Activated CD4-positive, alpha-beta memory T cell treated with anti-CD3 and anti-CD28 coated beads for 36 hours (primary cell): ENCODE measurements at regions not wholly inside any gene's neighbourhood (a gene's known extent, or its start where the extent isn't known, plus 50 kb on each side); places are given as distances from the start of the nearest gene placed in this dataset.
A peak's percentile ranks its signal among the peaks of the same experiment; 100 is the strongest.

ENCODE experiments used
- CTCF ChIA-PET: fragments of 350-600 bp; sonication (Branson Sonifier 250); formaldehyde crosslinking; loops from one replicate; lab custom pipeline; 2021; ENCODE audit warnings: antibody characterized with exemption, inconsistent platforms; lab: Charles Lee
- POLR2A ChIA-PET: fragments of 350-600 bp; sonication (Branson Sonifier 250); formaldehyde crosslinking; loops from one replicate; lab custom pipeline; 2021; ENCODE audit warnings: antibody characterized with exemption; lab: Charles Lee
- DNase-seq: peaks from one replicate; pipeline ENCODE4 v3.0.0-alpha.2; 2020
- H3K27ac Mint-ChIP-seq: one replicate; pipeline ENCODE4 v1.8.0; 2021; ENCODE audit warnings: mixed read lengths
- H3K27me3 Mint-ChIP-seq: one replicate; pipeline ENCODE4 v1.8.0; 2021; ENCODE audit warnings: mixed read lengths
- H3K36me3 Mint-ChIP-seq: one replicate; pipeline ENCODE4 v1.8.0; 2021; ENCODE audit warnings: mixed read lengths
- H3K4me1 Mint-ChIP-seq: one replicate; pipeline ENCODE4 v1.8.0; 2021; ENCODE audit warnings: low read depth, mixed read lengths
- H3K4me3 Mint-ChIP-seq: one replicate; pipeline ENCODE4 v1.8.0; 2021; ENCODE audit warnings: mild to moderate bottlenecking, mixed read lengths
- H3K9me3 Mint-ChIP-seq: one replicate; pipeline ENCODE4 v1.8.0; 2021; ENCODE audit warnings: mixed read lengths
- intact Hi-C: fragments of 100-400 bp; cut with micrococcal nuclease; formaldehyde crosslinking; loops from one replicate; pipeline ENCODE4 v1.15.1; 2023

DNA sequence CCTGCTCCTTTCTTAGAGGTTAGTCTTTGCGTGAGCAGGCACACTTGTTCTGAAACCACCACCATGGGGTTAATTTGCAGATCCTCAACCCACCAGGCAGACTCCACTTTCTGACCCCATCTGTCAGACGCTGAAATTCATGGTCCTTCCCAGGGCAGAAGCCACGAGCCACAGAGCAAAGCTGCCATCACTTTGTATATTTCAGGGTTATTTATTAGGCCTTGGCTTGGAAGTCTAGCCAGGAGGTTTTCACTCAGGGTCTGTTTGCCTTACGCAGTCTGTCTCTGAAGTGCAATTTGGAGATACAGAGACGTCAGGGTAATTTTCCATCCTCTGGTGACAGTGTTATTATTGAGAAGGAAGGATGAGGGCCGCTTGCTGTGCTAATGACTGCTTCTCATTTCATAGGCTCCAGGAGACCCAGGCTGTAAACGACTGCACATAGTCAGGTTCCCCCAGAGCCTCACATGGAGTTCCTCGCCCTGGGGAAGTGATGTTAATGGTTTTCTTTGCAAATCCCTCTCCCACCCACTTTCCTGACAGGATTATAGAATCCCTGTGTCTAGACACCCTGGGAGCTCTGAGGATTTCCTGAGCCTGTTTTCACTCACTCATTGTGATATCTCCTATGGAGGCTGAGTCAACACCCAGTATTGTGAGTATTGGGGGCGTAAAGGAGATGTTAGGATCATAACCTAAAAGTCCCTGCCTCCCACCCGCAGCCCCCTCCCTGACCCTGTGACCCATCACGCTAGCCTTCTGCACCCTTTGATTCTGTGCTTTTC lies 269.0 kb downstream of the ABCC12 start:
- CTCF ChIA-PET, result no interaction called here
- no peaks in the 10 kb centered on the region for H3K4me1 Mint-ChIP-seq
- no peaks in the 10 kb centered on the region for H3K9me3 Mint-ChIP-seq
- no peak for DNase-seq
- H3K36me3 Mint-ChIP-seq, result no peaks in the 10 kb centered on the region
- POLR2A ChIA-PET, result no interaction called here
- no peak overlapping the region for H3K27ac Mint-ChIP-seq
- H3K27me3 Mint-ChIP-seq, result peaks cover 11% of the 10 kb centered on the region
- intact Hi-C loops, result loop anchor here (10.0 kb wide), 1 partner anchor 268 kb away; the partner anchor contains the start of gene ABCC12
- H3K4me3 Mint-ChIP-seq, result no peak overlapping the region

DNA sequence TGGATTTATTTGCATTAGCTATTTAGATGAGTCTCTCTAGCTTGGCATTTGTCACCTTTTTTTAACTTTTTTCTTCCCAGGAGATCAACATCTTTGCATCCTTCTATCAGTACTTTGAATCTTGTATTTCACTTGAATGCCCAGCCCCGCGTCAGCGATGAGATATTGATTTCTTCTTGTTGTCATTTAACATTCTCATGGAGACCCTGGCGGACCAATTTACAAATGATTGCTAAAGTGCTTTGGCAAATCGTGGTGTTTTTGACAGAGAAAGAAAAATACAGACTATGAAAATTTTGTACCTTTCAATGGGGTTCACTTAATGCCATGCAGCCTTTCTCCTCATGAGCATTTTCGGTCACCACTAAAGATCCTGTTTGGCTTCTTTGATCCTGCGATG lies 269.7 kb downstream of the ABCC12 start:
- Mint-ChIP-seq H3K36me3 (no peaks in the 10 kb centered on the region), H3K4me1 (no peaks in the 10 kb centered on the region), H3K27me3 (peaks cover 11% of the 10 kb centered on the region), H3K27ac (no peak overlapping the region), H3K9me3 (no peaks in the 10 kb centered on the region), H3K4me3 (no peak overlapping the region)
- CTCF ChIA-PET, result no interaction called here
- intact Hi-C loops, result loop anchor here (10.0 kb wide), 1 partner anchor 269 kb away; the partner anchor contains the start of gene ABCC12
- POLR2A ChIA-PET, result no interaction called here
- DNase-seq, result no peak

DNA sequence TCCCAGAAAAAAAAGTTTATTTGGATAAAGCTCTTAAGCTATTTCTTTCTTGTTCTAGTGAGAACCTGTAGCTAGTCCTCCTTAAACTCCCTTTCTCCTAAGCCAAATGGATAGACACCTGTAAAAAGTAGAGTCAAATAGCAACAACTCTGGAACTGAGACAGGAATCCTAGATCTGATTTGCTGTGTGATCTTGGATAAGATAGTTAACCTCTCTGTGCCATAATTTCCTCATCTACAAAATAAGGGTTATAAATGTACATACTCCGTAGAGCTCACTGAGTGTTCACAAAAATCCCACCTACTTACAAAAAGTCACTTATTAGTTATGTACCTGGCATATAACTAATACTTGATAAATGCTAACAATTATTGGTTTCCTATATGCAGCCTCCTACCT lies 270.3 kb downstream of the ABCC12 start:
- no peaks in the 10 kb centered on the region for H3K36me3 Mint-ChIP-seq
- no peak overlapping the region for H3K27ac Mint-ChIP-seq
- CTCF ChIA-PET, result no interaction called here
- DNase-seq, result no peak
- POLR2A ChIA-PET, result no interaction called here
- intact Hi-C loops, result loop anchor here (10.0 kb wide), 1 partner anchor 269 kb away; the partner anchor contains the start of gene ABCC12
- H3K4me3 Mint-ChIP-seq, result no peak overlapping the region
- no peaks in the 10 kb centered on the region for H3K9me3 Mint-ChIP-seq
- no peaks in the 10 kb centered on the region for H3K4me1 Mint-ChIP-seq
- H3K27me3 Mint-ChIP-seq, result peaks cover 11% of the 10 kb centered on the region

DNA sequence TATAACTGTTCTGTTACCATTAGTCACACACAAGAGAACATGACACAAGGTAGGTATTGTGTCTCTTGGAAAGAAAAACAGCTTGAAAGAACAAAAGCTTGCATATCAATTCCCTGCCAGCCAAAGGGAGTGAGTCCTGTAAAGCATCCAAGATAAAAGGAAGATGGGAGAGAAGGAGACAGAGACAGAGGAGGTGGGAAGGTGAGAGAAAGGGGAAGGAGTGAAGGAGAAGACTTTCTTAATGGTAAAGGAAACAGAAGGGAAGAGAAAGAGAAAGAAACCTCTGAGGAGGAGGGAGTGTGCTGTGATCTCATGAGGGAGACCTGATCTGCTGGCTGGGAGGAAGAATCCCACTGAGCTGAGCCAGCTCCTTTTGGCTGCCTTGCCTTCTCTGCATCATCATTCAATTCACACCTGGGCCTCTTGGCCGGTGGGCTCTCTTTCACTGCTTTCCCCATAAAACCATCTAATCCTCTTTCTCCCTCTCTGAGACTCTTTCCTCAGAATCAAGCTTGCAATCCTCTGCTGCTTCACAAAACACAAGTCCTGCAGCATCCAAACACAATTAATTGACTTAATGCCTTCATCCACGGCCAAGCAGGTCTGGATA lies 271.6 kb downstream of the ABCC12 start:
- Mint-ChIP-seq H3K4me3 (no peak overlapping the region), H3K27ac (no peak overlapping the region), H3K36me3 (no peaks in the 10 kb centered on the region), H3K27me3 (peaks cover 8% of the 10 kb centered on the region), H3K9me3 (no peaks in the 10 kb centered on the region), H3K4me1 (no peaks in the 10 kb centered on the region)
- ChIA-PET CTCF (no interaction called here), POLR2A (no interaction called here)
- intact Hi-C loops, result loop anchor here (10.0 kb wide), 1 partner anchor 271 kb away; the partner anchor contains the start of gene ABCC12
- DNase-seq, result no peak

DNA sequence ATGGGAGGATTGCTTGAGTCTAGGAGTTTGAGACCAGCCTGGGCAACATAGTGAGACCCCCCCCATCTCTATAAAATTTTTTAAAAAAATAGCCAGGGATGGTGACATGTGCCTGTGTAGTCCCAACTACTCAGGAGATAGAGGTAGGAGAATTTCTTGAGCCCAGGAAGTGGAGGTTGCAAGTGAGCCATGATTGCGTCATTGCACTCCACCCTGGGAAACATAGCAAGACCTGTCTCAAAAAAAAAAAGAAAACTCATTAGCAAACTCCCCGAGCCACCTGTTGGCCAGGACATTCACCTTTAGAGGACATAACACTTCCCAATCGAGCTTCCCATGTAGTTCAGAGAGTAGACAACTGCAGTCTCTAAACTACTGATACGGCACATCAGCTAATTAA lies 274.2 kb downstream of the ABCC12 start:
- H3K27ac Mint-ChIP-seq, result no peak overlapping the region
- ChIA-PET POLR2A (no interaction called here), CTCF (no interaction called here)
- intact Hi-C loops, result loop anchor here (10.0 kb wide), 1 partner anchor 273 kb away; the partner anchor contains the start of gene ABCC12
- H3K27me3 Mint-ChIP-seq, result peaks cover 3% of the 10 kb centered on the region
- no peak overlapping the region for H3K4me3 Mint-ChIP-seq
- H3K9me3 Mint-ChIP-seq, result no peaks in the 10 kb centered on the region
- H3K4me1 Mint-ChIP-seq, result no peaks in the 10 kb centered on the region
- DNase-seq, result no peak
- H3K36me3 Mint-ChIP-seq, result no peaks in the 10 kb centered on the region

DNA sequence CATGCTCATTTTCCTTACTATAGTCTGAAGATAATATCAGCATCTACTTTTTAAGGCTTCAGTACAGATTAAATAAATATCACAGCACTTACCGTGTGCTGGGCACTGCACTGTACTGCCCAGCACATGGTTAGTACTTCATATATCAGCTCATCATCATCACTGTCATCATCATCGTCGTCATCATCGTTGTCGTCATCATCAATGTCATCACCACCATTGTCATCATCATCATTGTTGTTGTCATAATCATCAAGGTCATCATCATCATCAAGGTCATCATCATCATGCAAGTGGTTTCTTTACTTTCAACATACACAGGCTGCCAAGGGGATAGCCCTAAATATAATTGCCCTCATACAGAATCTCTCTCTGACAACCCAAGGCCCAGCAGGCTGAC lies 275.1 kb downstream of the ABCC12 start:
- Mint-ChIP-seq H3K27ac (no peak overlapping the region), H3K27me3 (peaks cover 3% of the 10 kb centered on the region), H3K4me3 (no peak overlapping the region), H3K4me1 (no peaks in the 10 kb centered on the region), H3K9me3 (no peaks in the 10 kb centered on the region), H3K36me3 (no peaks in the 10 kb centered on the region)
- POLR2A ChIA-PET, result no interaction called here
- CTCF ChIA-PET, result interaction anchor here (1.1 kb wide), 1 partner anchor 279 kb away, joined by 3 read pairs; no protein-coding TSS in a partner anchor
- intact Hi-C loops, result loop anchor here (10.0 kb wide), 1 partner anchor 274 kb away; the partner anchor contains the start of gene ABCC12
- DNase-seq, result no peak

DNA sequence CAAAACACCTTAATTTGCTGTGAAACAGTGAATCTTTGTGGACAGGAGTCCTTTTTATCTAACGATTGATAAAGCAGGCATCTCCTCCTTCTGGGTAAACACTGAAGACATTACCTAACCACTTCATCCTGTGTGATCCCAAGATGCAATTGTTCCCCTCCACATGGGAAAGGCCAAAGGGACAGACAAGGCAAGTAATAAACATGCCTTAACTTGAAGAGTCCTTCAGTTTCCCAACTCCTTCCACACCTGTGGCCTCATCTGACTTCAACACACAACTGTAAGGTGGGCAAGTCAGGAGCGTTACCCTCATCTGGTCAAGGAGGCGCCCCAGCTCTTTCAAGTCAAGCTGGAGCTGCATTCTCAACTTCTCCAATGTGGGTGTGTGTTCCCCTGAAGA lies 278.6 kb downstream of the ABCC12 start:
- POLR2A ChIA-PET, result no interaction called here
- Mint-ChIP-seq H3K27ac (no peak overlapping the region), H3K4me1 (no peaks in the 10 kb centered on the region), H3K9me3 (no peaks in the 10 kb centered on the region), H3K36me3 (no peaks in the 10 kb centered on the region), H3K27me3 (no peaks in the 10 kb centered on the region), H3K4me3 (no peak overlapping the region)
- CTCF ChIA-PET, result no interaction called here
- intact Hi-C loops, result no loop called here
- no peak for DNase-seq

DNA sequence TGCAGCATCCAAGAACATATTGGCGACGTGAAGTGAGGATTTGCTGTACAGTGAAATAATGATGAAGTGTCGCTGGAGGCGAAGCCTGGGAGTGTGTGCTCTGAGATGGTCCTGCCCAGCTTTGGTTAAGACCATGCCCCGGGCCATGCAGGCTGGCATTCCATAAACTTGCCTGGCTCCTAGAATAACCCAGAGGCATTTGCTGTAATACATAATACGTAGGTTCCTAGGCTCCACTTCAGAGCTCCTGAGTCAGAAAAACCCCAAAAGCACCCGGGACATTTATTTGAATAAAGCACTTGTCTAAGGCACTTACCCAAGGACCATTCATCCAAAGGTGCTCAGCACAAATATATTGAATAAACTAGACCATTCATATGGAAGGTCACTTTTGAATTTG lies 279.3 kb downstream of the ABCC12 start:
- intact Hi-C loops, result no loop called here
- CTCF ChIA-PET, result no interaction called here
- H3K9me3 Mint-ChIP-seq, result no peaks in the 10 kb centered on the region

DNA sequence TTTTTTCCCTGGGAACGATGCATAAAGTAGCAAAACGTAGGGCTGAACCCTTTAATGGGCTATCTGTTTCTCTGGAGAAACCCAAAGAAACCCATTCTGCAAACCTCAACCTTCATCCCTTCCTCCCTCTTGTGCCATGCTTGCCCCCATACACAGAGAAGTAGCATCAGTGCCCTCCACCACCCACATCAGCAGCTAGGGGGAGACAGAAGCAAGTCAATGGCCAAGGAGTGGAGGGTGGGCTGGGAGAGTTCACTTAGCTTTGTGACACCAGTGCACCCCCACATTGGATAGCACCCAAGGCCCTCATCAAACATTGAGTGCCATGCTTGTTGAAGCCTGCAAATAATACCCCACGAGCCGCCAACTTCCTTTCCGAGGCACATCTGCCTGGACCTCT lies 282.4 kb downstream of the ABCC12 start:
- Mint-ChIP-seq H3K9me3 (no peaks in the 10 kb centered on the region), H3K4me3 (no peak overlapping the region), H3K27ac (no peak overlapping the region), H3K27me3 (no peaks in the 10 kb centered on the region), H3K36me3 (no peaks in the 10 kb centered on the region), H3K4me1 (no peaks in the 10 kb centered on the region)
- intact Hi-C loops, result no loop called here
- ChIA-PET CTCF (interaction anchor here (0.8 to 1.1 kb wide), 2 partner anchors 243 to 1226 kb away, joined by 3 read pairs; no protein-coding TSS in a partner anchor), POLR2A (no interaction called here)
- DNase-seq, result peak; percentile 9

More for the DNA sequence above, 279.3 kb downstream of the ABCC12 start:
- no peak overlapping the region for H3K4me3 Mint-ChIP-seq
- H3K27me3 Mint-ChIP-seq, result no peaks in the 10 kb centered on the region
- no peak for DNase-seq
- H3K36me3 Mint-ChIP-seq, result no peaks in the 10 kb centered on the region
- H3K27ac Mint-ChIP-seq, result no peak overlapping the region
- POLR2A ChIA-PET, result no interaction called here
- H3K4me1 Mint-ChIP-seq, result no peaks in the 10 kb centered on the region

DNA sequence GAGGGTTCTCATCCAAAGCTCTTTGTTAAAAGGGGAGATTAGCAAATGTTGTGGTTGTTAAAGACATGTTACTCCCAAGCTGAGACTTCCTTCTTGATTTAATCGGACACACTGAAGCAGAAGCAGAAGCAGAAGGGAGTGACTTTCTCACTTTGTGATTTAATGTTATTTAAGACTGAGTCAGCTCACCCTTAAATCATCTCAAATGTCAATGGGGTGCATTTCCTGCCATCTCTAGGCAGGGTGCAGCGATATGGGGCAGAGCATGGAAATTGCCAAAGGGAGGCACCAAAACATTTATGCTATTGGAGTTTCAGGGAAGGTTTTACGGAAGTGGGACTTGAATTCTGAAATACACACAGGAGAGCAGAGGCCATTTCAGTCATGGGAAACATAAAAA lies 283.6 kb downstream of the ABCC12 start:
- H3K36me3 Mint-ChIP-seq, result no peaks in the 10 kb centered on the region
- no peaks in the 10 kb centered on the region for H3K4me1 Mint-ChIP-seq
- CTCF ChIA-PET, result no interaction called here
- POLR2A ChIA-PET, result no interaction called here
- no peak overlapping the region for H3K27ac Mint-ChIP-seq
- intact Hi-C loops, result no loop called here
- no peak overlapping the region for H3K4me3 Mint-ChIP-seq
- H3K27me3 Mint-ChIP-seq, result no peaks in the 10 kb centered on the region
- no peak for DNase-seq
- peaks cover 3% of the 10 kb centered on the region for H3K9me3 Mint-ChIP-seq

DNA sequence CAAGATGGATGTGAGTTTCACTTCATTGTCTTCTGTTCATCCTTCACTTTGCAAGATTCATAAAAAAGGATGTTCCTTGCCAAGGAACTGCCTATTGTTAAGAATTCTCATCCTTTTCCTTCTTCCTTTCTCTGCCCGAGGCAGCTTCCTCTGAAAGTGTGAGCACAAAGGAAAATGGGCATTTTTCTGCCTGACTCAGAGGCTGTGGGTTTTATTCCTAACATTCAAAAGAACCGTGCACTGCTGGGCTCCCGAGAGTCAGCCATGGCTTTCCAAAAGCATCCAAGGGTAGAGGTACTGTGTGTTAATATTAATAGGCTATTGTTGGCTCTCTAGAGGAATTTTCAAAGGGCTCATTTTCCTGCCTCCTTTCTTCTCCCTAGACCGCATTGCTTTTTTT lies 289.4 kb downstream of the ABCC12 start:
- H3K36me3 Mint-ChIP-seq, result no peaks in the 10 kb centered on the region
- no peak for DNase-seq
- no peak overlapping the region for H3K27ac Mint-ChIP-seq
- no peak overlapping the region for H3K4me3 Mint-ChIP-seq
- peaks cover 3% of the 10 kb centered on the region for H3K9me3 Mint-ChIP-seq
- H3K27me3 Mint-ChIP-seq, result peaks cover 12% of the 10 kb centered on the region
- ChIA-PET POLR2A (no interaction called here), CTCF (no interaction called here)
- H3K4me1 Mint-ChIP-seq, result no peaks in the 10 kb centered on the region
- intact Hi-C loops, result no loop called here

DNA sequence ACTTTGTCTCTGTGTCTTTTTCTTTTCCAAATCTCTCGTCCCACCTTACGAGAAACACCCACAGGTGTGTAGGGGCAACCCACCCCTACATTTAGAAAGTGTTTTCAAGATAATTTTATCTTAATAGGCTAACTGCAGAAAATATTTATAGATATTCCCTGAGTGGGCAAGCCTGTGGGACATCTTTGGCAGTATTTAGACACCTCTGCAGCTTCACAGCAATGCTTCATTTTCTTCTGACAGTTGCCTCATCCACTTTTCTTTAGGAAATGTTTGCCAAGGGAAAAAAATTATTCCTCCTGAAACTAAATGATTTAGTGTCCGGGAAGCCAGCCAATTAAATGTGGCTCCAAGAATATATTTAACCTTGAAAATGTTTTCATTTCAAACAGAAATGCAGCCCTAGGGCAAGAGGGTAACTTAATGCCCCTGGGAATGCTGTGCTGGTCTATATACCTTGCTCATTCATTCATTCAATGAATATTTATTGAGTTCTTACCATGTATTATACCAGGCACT lies 290.4 kb downstream of the ABCC12 start:
- no peaks in the 10 kb centered on the region for H3K36me3 Mint-ChIP-seq
- intact Hi-C loops, result no loop called here
- no peak overlapping the region for H3K27ac Mint-ChIP-seq
- H3K27me3 Mint-ChIP-seq, result peaks cover 12% of the 10 kb centered on the region
- H3K4me3 Mint-ChIP-seq, result no peak overlapping the region
- DNase-seq, result no peak
- peaks cover 3% of the 10 kb centered on the region for H3K9me3 Mint-ChIP-seq
- ChIA-PET CTCF (no interaction called here), POLR2A (no interaction called here)
- H3K4me1 Mint-ChIP-seq, result no peaks in the 10 kb centered on the region
